HG02588 (cell line): ENCODE measurements at regions not wholly inside any gene's neighbourhood (a gene's known extent, or its start where the extent isn't known, plus 50 kb on each side); places are given as distances from the start of the nearest gene placed in this dataset.

Experiments
- ATAC-seq: cut with Tn5 transposase; IDR thresholded peaks from one replicate; pipeline ENCODE4 v1.9.1; 2021; ENCODE audit warnings: mild to moderate bottlenecking, moderate library complexity; ENCODE audit not compliant: unreplicated experiment

- no peak for ATAC-seq
These were observed 322.6 kb upstream of the SLC30A5 start for GRCh38 chr5:68771221-68771620.

DNA sequence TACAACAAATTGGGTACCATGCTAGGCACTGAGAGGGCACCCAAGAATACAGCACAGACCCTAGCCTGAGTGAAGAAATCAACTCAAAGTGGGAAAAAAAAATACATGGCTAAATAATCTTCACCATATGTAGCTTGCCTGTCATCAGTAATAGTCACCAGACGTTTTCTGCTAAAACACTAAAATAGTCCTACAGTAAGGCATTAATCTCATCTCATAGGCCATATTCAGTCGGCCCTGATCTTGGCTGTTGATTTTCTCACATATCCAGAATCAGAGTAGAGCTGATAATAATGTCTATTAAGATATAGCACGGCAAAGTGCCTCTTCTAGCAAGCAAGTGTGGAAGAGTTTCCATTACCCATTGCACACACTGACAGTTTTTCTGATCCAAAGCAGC, 322.1 kb upstream of the SLC30A5 start:
- ATAC-seq = no peak

DNA sequence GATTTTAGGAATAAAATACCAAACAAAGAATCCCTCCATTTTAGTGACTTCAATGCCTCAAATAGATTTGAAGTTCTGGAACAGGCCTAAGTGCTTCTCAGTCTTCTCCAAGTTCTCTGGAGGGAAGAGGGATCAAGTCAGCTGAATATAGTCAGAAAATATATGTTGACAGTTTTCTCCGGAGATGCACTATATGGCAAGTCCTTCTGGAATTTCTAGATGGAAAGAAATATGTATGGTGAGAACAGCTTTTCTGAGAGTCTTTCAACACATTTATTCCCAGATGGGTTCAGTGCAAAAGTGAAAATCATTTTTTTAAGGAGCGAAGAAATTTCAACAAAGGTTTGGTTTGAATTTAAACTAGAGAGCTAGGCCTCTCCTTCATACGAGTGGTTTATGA, 317.4 kb upstream of the SLC30A5 start:
- ATAC-seq = no peak

DNA sequence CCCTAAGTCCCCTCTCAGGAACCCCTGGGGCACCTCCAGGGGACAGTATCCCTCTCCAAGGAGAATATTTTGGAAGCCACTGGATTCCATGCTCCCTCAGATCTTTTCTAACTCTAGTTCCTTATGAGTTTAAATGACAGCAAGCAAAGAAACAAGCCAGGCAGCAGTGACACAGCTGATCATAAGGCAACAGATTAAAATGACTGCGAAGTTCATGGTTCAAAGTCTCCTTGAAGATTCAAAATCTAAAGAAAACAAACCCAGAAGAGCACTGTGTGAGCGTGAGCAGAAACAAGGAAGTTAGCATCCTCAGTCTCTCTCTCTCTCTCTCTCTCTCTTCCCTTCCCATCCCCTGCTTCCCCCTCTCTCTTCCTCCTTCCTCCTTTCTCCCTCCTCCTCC, 316.7 kb upstream of the SLC30A5 start:
- ATAC-seq = no peak

- no peak for ATAC-seq
These were observed 315.3 kb upstream of the SLC30A5 start for GRCh38 chr5:68778484-68778883.

GRCh38 chr5:68780299-68780955, 313.4 kb upstream of the SLC30A5 start:
- no peak for ATAC-seq

DNA sequence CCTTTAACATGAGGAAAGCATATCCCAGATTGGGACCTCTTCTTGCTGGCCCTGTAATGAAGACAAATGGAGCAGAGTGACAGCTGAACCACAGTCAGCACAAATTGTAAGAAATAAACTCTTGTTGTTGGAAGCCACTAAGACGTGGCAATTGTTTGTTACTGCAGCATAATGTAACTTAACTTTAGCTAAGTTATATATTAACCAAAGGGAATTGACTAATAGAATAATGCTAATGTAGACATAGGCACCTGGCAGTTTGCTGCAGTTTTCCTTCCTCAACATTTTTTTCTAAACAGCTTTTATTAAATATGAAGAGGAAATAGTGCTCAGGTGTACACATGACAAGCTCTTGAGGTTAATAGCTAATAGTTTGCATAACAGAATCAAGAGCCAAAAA, 300.7 kb upstream of the SLC30A5 start:
- ATAC-seq = no peak

DNA sequence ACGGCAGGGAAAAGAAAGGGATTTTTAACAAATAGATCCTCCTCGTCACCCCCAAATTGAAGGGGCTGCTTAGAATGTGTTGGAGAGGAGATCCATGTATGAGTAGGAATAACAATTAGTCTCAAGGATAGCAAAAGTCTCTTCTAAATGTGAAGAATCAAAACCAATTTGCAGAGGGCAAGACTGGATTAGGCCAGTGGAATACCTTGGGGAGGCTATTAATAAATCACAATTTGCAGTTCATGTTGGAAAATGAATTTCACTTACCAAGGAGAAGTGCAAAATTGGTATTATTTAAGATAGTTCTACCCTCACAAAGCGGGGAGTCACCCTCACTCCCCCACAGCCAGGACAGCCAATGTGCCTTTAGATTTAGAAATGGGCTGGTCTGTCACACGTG, 299.8 kb upstream of the SLC30A5 start:
- no peak for ATAC-seq

DNA sequence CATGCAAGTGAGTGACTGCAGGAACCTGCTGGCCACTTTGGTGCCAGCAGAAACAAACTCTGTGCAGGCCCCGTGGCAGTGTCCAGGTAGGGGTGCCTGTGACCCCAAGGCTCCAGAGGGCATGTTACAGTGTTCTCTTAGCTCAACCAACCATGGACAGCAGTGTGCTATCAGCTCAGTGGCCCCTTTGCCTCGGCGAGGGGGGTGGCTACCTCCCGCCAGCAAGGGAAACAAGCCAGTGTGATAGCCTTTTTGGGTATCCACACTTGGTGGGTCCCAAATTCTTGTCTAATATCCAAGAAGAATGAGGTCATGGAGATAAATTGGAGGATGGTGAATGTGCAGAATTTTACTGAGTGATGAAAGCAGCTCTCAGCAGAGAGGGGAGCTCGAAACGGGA, 298.6 kb upstream of the SLC30A5 start:
- no peak for ATAC-seq

DNA sequence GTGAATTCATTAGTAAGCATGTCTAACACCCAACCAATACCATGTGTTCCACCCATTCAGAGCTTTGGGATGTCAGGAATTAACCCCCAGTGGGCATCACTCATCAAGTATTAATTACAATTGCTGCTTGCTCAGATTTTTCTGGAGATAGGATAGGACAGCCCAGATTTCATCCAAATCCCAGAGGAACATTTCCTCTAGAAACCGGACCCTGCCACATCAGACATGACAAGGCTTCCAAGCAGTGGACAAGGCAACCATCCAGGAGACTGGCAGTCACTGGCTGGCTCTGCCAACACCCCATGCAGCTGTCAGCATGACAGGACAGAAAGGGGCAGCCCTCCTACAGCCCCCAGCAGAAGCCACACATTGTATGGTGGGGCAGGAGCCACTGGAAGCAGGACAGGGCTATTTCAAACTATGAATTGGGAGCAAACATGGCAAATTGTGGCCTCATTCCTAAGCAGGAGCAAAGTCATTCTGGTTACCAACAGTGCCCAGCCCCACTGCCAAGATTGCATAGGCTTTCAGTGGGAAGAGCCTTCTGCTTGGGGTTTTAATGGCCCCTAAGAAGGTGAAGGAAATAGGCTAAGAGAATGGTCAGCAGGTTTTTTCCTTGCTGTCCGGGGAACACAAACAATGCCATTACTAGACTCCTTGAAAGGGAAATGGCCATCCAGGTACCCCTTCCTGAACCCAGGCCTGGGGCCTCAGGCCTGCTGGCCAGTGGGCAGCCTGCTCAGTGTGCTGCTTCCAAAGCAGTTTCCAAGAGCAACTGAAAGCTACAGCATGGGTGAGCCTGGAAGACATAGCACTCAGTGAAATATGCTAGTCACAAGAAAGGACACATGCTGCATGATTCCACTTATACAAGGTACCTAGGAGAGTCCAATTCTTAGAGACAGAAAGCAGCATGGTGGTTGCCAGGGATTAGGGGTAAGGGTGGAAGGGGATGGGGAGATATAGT, 294.7 kb upstream of the SLC30A5 start:
- no peak for ATAC-seq

GRCh38 chr5:68802430-68802829, 291.4 kb upstream of the SLC30A5 start:
- no peak for ATAC-seq

GRCh38 chr5:68803881-68804319, 289.9 kb upstream of the SLC30A5 start:
- ATAC-seq = no peak

DNA sequence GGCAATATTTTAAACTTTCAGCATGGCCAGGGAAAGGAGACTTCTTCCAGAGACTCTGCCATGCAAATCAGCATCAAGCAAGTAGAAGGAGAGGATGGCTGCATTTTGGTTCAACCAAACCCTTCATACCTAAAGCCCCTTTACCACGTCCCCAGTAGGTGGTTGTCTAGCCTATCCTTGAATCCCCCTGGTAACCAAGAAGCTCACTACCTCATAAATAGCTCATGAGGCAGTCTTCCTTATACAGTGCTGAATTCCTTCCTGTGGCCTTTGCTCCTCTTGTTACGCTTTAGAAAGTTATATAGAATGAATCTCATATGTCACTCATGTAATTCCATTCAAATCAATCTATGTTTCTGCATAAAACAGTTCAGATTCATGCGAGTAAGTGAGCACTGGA, 289.5 kb upstream of the SLC30A5 start:
- no peak for ATAC-seq

GRCh38 chr5:68805444-68805843, 288.4 kb upstream of the SLC30A5 start:
- ATAC-seq = no peak

GRCh38 chr5:68817632-68818031, 276.2 kb upstream of the SLC30A5 start:
- no peak for ATAC-seq

DNA sequence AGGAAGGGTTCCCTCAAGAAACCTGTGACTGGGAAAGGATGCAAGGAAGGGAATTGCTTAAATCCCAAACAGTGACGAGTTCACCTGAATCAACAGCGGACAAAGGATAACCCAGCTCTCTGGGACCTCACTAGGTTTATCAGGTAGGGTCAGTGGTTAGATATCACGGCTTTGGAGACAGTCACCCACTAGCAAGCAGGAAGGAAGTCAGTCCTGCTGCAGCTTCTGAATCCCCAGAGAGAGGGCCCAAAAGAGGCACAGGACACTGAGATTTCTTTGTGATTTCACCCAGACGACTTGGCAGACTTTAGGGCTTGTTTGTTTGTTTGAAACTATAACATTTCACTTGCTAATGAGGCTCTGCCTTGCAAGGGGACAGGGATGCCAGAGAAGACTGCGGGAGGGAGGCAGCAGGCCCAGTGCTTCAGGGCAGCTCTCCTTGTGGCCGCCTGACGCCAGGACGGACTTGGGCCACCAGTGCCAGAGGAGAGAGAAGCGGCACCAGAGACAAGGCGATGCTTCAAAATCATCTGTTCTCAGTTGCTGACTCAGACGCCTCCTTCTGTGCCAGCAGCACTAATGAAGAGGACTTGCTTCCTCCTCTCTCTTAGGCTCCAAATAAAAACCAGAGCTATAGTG, 275.6 kb upstream of the SLC30A5 start:
- ATAC-seq = no peak

DNA sequence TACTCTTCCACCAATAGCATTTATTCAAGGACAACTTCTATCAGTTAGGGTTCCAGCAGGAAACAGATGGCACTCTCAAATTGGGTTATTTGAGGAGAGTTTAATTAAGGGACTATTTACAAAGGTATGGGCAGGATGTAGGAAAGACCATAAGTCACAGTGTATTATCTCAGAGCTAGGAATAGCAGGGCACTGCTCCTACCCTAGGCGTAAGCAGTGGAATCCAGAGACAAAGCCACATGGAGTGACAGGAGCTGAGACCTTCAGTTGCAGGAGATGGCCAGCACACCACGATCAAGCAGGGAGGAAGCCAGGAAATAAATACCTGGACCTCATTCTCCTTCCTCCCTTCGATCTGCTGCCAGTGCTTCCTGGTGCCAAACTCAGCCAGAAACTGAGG, 274.9 kb upstream of the SLC30A5 start:
- no peak for ATAC-seq

GRCh38 chr5:68821056-68821455, 272.8 kb upstream of the SLC30A5 start:
- no peak for ATAC-seq

GRCh38 chr5:68822796-68823195, 271.0 kb upstream of the SLC30A5 start:
- no peak for ATAC-seq

- ATAC-seq = no peak
These were observed 270.5 kb upstream of the SLC30A5 start for GRCh38 chr5:68823301-68823700.

DNA sequence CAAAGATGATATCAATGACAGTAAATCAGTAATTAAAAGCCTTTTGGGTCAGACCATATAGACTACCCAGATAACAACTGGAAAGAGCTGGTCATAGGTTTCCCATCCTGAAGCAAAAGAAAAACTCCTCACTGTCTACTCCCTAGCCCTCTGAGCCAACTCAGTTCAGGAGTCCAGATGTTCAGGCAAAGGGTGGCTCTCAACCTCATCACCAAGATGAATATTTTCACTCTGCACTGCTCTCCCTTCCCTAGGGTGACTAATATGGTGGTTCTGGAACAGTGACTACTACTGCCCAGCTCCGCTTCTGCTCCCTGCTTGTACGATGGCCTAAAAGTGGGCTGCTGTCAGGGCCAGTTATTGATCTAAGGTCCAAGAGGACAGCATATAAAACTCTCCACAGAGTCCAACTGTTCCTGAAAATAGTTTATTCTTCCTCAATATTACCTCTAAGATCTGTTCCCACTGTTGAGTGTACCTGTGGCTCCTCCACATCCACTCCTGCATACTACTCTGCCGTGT, 263.4 kb upstream of the SLC30A5 start:
- ATAC-seq = no peak
